Astrocyte (in vitro differentiated cells and primary cell): ENCODE measurements at regions not wholly inside any gene's neighbourhood (a gene's known extent, or its start where the extent isn't known, plus 50 kb on each side); places are given as distances from the start of the nearest gene placed in this dataset.

Source experiments
- EZH2 ChIP-seq: IDR thresholded peaks from 2 replicates; pipeline ENCODE4 v1.6.1; 2012; ENCODE audit warnings: mild to moderate bottlenecking, low read length, inconsistent platforms; ENCODE audit not compliant: insufficient read depth
- TF ChIP-seq, protein P1 (sequence below): IDR thresholded peaks from 2 replicates; pipeline ENCODE4 v1.5.1; 2011; ENCODE audit warnings: low read depth, mild to moderate bottlenecking, inconsistent platforms, low read length, moderate library complexity; ENCODE audit not compliant: insufficient read depth

DNA sequence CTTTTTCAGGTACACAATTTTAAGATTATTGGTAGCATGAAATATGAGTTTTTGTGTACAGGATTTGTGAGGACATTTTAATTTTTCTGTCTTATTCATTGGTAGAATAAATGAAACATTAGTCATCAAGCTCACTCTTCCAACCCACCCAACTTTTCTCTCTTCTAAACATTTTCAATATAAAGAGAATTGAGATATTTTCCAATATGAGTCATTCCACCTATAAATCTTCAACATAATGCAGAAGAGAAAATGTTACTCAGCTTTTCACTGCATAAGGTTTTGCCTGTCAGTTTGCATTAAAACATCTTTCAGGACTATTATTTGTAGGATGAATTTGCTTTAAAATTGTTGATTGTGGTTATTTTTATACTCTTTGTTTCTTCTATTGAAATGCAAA is 330.7 kb downstream of the PCDH20 start:
- TF ChIP-seq, protein P1, sequence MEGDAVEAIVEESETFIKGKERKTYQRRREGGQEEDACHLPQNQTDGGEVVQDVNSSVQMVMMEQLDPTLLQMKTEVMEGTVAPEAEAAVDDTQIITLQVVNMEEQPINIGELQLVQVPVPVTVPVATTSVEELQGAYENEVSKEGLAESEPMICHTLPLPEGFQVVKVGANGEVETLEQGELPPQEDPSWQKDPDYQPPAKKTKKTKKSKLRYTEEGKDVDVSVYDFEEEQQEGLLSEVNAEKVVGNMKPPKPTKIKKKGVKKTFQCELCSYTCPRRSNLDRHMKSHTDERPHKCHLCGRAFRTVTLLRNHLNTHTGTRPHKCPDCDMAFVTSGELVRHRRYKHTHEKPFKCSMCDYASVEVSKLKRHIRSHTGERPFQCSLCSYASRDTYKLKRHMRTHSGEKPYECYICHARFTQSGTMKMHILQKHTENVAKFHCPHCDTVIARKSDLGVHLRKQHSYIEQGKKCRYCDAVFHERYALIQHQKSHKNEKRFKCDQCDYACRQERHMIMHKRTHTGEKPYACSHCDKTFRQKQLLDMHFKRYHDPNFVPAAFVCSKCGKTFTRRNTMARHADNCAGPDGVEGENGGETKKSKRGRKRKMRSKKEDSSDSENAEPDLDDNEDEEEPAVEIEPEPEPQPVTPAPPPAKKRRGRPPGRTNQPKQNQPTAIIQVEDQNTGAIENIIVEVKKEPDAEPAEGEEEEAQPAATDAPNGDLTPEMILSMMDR: no peak
- TF ChIP-seq EZH2: no peak
